Thyroid gland (tissue), 4 donors: ENCODE measurements at regions not wholly inside any gene's neighbourhood (a gene's known extent, or its start where the extent isn't known, plus 50 kb on each side); places are given as distances from the start of the nearest gene placed in this dataset.

Source experiments
- CTCF ChIP-seq, 6 experiments: fragments of 200-600 bp in 3 of 6; fragments of 450-650 bp in 3 of 6; sonication (generic) in 3 of 6; IDR thresholded peaks; one replicate each; pipeline ENCODE4 v1.5.1; 2016 to 2019; ENCODE audit warnings: antibody characterized with exemption in 6 of 6, mild to moderate bottlenecking in 2 of 6, inconsistent platforms in 1 of 6, moderate library complexity in 1 of 6
- POLR2A ChIP-seq, 2 donors: fragments of 450-650 bp; IDR thresholded peaks; one replicate each; pipeline ENCODE4 v1.6.1; 2017; ENCODE audit warnings: antibody characterized with exemption in 2 of 2, mild to moderate bottlenecking in 2 of 2, moderate library complexity in 1 of 2

- TF ChIP-seq CTCF (IDR thresholded peaks at IDR 0.05) (no peak), POLR2A (IDR thresholded peaks at IDR 0.05) (no peak)
Measured at GRCh38 chr9:75823151-75823550, 67.3 kb upstream of the PCSK5 start.
